Caki2 (cell line): ENCODE measurements at regions not wholly inside any gene's neighbourhood (a gene's known extent, or its start where the extent isn't known, plus 50 kb on each side); places are given as distances from the start of the nearest gene placed in this dataset.
"Not testable (repeated sequence)": the region's sequence is repeated elsewhere in the genome, so short reads cannot be mapped to it uniquely, and the experiment has no call there.

Source experiments
- DNase-seq: peaks from one replicate; pipeline ENCODE4 v3.0.0-alpha.2; 2015; ENCODE audit warnings: low read depth
- in situ Hi-C: cut with HindIII; loops from 2 replicates; pipeline ENCODE4 v1.10.0; 2016; ENCODE audit warnings: low sequenced_read_pairs, low pct_unique_long_range_greater_than_20kb, mixed read lengths

GRCh38 chrX:132302687-132303086 lies 83.4 kb upstream of the RAP2C start:
- DNase-seq, in situ Hi-C loops: not testable (repeated sequence)

DNA sequence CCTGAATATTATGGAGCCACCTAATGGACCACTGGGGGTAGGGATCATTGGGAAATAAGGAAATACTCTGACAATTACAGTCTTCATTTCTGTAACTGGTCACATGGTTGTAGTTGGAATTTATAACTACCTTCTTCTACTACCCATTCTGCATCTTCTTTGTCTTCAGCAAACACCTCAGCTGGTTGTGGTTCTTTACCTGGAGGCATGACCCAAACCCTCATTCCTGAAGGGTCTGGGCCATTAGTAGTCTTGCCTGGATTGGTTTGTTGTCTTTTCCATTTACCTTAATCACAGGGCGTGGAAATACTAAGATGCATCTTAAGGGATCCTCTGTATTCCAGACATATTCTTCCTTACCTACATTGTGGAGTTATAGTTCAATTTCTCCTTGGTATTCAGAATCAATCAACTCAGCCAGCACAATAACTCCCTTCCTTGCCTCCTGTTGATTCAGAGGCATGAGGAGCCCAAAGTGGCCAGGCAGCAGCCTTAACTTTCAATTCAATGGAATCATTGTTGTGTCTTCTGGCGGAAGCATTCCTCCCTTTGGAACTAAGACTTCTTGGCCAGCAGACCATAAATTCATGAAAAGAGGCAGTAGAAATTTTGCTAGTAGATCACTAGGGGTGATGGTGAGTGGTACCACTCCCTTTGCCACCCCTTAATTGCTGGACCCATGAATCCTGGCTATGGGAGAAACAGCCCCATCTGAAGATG lies 75.7 kb upstream of the RAP2C start:
- no peak for DNase-seq
- in situ Hi-C loops, result no loop called here

DNA sequence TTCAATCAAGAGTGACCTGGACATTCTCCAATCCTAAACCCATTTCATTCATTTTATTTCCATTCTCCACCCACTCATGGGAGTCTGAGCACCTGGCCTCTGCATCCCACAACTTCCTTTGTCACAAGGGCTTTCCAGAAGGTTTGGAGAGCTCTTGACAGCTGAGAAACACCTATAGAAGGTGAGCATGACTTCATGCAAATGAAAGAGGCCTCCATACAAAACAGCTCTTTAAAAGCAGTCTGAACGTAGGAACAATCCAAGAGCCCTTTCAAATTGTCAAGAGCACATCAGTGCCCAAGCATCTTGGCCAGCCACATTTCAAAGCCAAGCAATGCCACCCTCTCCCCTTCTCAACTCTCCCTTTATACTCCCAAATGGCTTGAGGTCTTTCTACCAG lies 74.9 kb upstream of the RAP2C start:
- in situ Hi-C loops, result no loop called here
- DNase-seq, result no peak

GRCh38 chrX:132292793-132293192 lies 73.5 kb upstream of the RAP2C start:
- DNase-seq, result peak; percentile 10
- in situ Hi-C loops, result no loop called here

DNA sequence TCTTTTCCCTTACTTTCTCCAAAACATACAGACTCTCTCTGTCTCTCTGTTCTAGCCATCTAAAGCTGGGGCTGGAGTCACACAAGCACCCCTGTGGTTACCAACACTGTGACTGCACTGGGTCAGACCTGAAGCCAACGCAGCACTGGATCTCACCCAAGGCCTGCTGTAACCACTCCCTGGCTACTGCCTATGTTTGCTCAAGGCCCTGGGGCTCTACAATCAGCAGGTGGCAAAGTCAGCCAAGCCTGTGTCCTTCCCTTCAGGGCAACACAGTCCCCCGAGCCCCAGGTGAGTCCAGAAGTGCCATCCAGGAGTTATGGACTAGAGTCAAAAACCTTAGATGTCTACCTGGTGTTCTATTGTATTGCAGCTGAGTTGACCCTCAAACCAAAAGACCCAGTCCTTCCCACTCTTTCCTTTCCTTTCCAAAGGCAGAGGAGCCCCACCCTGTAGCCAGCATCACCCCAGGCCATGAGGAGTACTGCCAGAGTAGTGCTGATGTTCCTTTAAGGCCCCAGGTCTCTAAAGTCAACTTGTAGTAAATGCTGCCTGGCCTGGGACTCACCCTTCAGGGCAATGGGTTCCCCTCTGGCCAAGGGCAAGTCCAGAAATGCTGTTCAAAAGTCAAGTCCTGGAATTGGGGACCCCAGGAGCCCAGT lies 58.8 kb upstream of the RAP2C start:
- in situ Hi-C loops, result no loop called here
- DNase-seq, result no peak

DNA sequence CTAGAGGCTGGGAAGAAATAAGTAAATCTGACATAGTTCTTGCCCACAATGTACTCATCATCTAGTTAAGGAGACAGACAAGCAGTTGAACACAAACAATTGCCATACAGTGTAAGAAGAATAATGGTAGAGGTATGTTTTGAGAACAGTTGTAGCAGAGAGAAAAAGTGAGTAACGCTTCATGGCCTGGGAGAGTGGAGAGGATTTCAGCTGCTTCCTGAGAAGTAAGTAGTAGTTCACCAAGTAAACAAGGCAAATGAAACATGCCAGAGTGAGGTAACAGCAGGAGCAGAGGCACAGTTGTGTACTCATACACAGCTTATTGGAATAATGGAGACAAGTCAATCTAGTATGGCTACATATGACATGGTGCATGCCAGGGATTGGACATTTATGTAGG lies 53.6 kb upstream of the RAP2C start:
- in situ Hi-C loops, result no loop called here

GRCh38 chrX:132271311-132271778 lies 52.1 kb upstream of the RAP2C start:
- in situ Hi-C loops, result no loop called here
- DNase-seq, result no peak

More for the DNA sequence above, 53.6 kb upstream of the RAP2C start:
- DNase-seq, result no peak

GRCh38 chrX:132270699-132271098 lies 51.5 kb upstream of the RAP2C start:
- in situ Hi-C loops, result no loop called here
- DNase-seq, result no peak

GRCh38 chrX:132270021-132270420 lies 50.8 kb upstream of the RAP2C start:
- in situ Hi-C loops, result no loop called here
- no peak for DNase-seq
